SKM-1 treated with dmso at 0.1 percent for 144 hours (cell line): ENCODE measurements at regions not wholly inside any gene's neighbourhood (a gene's known extent, or its start where the extent isn't known, plus 50 kb on each side); places are given as distances from the start of the nearest gene placed in this dataset.

ENCODE experiments used
- DNase-seq: peaks from one replicate; lab custom pipeline; 2025; ENCODE audit not compliant: unreplicated experiment; lab: John Stamatoyannopoulos, UW

DNA sequence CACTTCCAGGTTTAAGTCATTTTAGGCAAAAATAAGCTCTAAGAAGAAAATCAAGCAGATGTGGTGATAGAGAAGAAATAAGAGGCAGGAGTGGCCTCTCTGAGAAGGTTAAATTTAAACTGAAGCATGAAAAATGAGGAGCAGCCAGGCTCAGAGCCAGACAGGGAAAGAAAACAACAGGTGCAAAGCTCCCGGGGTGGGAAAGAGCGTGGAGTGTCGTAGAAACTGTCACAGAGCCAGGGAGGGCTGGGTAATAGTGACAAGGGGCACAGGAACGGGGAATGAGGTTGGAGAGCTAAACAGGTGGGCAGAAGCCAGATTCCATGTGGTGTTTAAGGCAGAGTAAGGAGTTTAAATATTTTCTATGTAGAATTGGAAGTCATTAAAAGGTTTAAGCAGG is 132.1 kb upstream of the BLID start:
- DNase-seq, result no peak

GRCh38 chr11:122246874-122247273 is 130.9 kb upstream of the BLID start:
- DNase-seq, result no peak

DNA sequence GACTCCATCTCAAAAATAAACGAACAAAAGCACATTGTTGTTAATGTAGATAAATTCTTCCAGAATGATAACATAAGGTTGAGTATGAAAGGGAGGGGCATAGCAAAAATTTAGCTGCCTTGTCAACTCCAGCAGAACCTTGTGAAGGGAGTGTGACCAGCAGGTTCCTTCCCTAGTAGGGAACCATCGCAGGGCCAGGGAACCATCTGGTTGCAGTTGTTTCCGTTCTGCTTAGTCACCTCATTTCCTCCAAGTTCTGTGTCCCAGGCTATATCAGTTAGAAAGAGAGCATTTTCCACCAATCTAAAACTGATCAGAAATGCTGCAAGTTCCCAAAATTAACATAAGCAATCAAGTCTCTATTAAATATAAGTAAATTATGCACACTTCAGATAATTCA is 126.7 kb upstream of the BLID start:
- peak; percentile 59 for DNase-seq

- DNase-seq, result peak; percentile 69
Measured at GRCh38 chr11:122241566-122241965, 125.6 kb upstream of the BLID start.

GRCh38 chr11:122240638-122241037 is 124.6 kb upstream of the BLID start:
- DNase-seq, result no peak

DNA sequence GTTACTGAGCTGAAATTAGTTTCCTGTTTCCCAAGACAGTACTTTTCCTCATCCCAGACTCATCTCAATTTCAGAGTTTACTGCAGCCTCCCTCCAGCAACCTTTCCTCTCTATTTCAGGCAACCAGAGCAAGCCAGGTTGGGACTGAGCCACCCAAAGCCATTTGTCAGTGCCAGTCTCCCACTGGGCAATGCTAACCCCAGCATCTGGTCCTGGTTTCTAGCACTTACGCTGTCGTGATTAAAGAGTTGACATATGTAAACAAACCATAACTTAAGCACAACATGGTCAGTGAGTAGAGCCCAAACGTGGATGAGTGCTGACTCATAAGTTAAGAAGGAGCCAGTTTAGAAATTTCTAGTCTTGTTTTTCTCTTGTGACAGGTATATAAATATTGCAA is 119.6 kb upstream of the BLID start:
- DNase-seq, result no peak

DNA sequence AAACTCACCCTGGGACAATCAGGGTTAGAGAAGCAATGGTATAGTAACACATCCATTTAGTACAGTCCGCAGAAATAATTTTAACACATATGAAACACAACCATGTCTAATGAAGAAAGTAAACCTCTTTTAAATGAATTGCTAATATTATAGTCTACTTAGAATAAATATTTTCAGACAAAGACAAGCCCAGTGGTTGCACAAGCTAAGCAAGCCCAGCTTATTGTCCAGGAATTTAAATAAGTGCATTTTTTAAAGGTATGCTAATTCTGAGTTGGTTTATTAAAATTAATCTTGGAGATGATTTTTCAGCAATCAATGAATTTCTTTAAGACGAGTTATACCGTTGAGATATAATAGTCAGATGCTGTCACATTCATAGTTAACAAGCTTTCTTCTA is 118.8 kb upstream of the BLID start:
- no peak for DNase-seq

DNA sequence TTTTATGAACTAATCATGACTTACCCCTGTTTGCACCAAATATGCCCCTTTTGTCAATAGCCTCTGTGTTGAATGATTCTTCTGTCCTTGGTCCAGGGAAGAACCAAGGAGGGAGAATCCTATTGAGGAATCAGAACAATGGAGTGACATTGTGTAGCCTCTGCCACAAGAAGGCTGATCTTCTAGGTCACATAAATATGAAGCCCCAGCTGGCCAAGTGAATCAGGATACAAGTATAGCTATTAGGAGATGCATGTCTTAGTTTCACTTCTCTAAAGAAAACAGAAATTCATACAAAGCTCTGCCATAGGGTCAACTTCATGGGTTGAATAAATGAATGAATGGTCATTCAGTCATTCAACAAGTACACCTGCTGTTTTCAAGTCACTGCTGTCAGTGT is 118.2 kb upstream of the BLID start:
- no peak for DNase-seq

DNA sequence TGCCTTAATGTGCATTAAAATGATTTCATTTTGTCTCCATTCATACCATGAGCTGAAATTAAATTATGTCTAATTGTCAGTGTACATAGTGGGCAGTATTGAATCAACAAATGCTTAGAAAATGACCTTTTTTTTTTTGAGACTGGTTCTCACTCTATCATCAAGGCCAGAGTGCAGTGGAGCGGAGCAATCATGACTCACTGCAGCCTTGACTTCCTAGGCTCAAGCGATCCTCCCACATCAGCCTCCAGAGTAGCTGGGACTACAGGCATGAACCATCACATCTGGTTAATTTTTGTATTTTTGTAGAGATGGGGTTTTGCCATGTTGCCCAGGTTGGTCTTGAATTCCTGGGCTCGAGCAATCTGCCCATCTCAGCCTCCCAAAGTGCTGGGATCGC is 117.0 kb upstream of the BLID start:
- DNase-seq, result no peak

GRCh38 chr11:122230385-122230755 is 114.4 kb upstream of the BLID start:
- no peak for DNase-seq

DNA sequence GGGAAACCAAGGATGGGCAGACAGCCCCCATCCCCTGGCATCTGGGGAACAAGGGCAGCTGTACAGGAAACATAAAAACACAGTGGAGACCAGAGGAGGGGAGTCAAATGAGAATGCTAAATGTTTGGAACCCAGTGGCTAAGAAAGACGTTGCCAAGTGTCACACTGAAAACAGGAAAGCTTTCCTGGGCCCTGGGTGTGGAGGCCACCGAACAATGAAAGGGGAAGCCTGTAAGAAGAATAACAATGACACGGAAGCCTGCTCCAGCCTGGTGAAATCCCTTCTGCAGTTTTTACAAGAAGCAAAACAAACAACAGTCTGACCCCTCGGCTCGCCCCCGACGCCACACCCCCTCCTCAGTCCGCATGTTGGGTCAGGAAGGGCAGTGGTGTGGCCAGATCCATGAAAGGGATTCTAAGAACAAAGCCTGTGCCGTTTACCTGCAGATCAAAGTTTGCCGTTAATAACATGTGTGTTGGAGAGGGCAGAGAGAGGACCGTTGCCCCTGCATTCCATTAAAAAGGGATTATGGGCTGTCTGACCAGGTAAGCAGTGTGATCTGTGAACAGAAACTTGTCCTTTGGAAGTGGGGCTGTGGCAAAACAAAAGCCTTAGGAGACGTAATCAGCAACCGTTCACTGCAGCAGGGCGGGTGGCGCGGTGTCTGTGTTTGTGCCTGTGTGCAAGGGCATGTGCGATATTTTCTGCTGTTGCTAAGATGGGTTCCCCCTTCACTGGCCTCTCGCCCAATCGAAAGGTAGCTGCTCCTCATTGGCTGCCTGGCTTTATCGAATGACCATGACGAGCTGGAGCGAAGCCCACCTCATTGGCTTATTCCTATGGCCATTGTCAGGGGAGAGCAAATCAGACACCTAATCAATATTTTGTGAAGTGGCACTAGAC is 113.7 kb upstream of the BLID start:
- DNase-seq, result no peak

- no peak for DNase-seq
Measured at GRCh38 chr11:122229078-122229477, 113.1 kb upstream of the BLID start.

DNA sequence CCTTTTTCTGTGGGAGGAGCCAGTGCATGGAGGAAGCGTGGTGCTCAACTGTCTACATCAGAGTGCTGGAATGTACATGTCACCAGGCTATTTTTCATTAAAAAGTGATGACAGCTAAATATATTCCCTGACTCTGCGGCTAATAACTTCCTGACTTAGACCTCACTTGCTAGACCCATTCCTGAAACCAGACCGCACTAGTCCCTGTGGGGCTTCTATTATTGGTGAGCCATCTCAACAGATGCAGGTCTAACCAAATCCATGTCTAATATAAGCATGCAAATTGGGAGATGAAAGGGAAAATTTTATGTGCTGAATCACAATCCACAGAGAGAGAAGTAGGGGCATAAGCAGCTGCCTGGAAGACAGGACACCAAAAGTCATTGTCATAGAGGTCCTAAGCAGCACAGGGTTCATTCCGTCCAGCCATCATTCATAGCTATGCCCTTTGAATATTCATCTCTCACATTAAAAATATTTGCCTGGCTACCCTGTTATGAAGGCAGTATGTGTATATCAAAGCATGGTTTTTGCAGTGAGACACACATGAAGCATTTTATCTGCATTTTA is 110.9 kb upstream of the BLID start:
- DNase-seq, result no peak

DNA sequence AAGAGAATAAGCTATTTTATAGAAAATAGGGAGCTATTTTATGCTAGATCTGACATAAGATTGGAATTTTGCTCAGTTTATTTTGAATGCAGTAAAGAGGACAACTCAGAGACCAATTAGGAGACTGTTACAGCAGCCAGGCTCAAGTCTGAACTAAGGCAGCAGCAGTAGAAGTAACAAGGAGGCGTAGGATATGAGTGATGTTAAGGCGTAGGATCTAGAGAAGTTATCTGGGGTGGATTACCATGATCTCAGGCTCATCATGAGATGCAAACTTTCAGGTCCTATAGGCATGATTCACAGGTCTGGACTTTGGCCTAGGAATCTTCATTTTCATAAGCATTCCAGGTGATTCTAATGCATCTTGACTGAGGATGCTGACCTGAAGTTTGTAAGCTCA is 108.9 kb upstream of the BLID start:
- no peak for DNase-seq

DNA sequence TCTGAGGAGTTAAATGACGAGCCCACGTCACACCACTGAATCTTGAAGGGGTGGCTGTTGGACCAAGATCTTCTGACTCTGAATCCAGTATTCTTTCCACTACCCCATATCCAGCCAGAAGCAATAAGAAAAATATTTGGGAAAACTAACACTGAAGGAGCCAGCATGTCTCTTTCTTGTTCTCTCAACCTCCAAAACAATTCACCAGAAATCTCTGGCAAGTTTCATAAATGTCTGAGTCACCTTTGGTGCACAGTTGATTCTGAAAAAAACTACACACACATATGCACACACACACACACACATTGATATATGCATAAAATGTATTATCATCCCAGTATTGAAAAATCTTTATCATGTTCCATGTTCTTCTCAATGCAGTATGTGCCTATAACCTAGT is 104.3 kb upstream of the BLID start:
- no peak for DNase-seq

DNA sequence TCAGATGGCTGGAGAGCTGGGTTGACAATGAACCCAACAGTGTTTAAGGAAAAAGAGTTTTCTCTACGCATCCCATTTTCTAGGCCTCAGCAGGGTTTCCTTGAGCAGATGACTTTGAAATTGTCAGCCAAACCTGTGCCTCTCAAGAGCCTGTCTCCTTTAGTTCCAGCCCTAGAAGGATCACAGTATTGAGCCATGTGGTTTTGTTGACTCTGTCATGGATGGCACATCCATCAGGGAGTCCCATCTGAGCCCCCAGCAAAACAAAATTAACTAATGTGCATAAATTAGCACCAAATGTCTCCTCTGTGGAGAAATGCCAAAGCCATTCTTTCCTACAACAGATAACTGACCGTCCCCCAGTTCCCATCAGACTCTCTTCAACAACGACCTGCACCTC is 103.8 kb upstream of the BLID start:
- no peak for DNase-seq

DNA sequence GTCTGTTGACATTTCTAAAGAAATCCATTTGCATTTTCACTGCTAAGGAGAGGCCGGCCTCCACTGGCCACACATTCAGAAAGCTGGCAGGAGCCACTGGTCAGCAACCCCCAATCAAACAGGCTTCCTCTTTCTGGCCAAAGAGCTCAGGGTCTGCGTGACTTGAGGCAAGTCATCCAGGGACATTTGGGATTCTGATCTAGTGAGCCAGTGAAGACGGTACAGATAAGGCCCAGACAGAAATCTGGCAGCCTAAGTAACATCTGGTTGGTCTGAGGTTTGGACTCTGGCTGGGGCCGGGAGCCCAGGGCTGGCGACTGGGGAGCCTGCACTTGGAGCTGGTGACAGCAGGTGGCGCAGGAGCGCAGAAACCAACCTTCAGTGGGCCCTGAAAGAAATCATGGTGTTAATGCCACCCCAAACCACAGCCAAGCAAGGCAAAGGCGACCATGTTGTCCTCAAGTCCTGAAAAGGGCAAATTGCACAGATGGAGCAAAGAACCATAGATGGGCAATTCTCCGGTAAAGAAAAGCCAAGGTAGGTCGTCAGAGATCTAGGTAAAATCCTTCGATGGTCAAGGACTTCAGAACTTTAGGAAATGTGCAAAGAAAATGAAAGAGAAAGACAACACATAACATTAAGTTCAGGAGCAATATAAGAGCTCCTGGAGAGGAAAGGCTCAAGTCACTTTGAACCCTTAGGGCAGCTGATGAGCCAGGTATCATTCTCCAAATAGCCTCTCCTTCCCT is 99.4 kb upstream of the BLID start:
- peak; percentile 54 for DNase-seq

DNA sequence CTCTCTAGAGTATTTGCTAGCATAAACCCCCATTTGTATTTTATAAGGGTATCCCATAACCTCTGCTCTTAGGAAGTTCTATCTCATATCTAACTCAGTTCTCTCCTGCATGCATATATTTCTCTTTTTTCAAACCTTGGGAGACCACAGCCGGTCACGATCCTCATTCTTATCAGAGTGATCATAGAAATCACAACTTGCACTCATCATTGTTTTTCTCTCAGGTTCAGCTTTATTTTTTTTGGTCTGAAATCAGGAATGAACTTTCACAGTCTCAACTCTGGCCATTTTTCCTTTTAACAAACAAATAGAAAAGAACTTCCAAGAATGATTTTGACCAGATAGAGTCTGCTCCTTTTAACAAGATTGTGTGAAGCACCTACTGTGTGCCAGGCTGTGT is 98.6 kb upstream of the BLID start:
- DNase-seq, result no peak

DNA sequence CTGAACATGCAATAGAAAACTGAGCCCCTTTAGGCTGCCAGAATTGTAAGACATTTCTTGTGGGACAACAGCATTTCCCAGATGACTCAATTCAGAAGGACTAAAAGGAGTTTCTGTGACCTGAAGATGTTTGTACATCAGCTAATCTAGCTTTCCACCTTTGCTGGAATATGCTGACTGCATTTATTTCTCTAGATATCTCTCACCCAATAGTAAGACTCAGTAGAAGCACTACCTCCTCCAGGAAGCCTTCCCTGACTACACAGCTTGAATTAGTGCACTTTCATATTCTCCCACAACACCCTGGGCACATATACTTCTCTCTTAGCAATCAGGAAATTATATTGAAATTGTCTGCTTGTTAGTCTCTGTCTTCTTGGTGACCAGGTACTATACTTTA is 98.1 kb upstream of the BLID start:
- DNase-seq, result no peak

DNA sequence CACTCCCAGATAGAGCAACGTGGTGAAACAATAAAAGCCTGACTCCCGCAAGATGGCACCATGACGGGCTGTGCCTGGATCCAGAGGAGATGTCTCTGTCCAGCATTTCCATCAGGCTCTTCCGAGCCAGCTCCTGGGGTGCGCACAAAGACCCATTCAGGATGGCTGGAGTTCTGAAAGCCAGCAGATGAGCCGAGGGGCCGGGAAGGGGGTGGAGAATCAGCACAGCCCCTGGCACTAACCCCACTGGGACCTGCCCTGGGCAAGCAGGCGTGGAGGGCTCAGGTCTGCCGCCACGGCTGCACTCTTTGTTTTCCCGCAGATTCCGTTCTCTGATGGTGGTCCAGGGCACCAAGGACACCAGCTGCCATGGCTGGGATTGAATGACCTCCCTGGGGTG is 97.2 kb upstream of the BLID start:
- no peak for DNase-seq

- no peak for DNase-seq
Measured at GRCh38 chr11:122210367-122210997, 94.5 kb upstream of the BLID start.
